VCaP (cell line): ENCODE measurements at regions not wholly inside any gene's neighbourhood (a gene's known extent, or its start where the extent isn't known, plus 50 kb on each side); places are given as distances from the start of the nearest gene placed in this dataset.

Experiments
- H3K27ac ChIP-seq: fragments of 450-650 bp; 2 replicates; pipeline ENCODE4 v1.5.1; 2017
- TF ChIP-seq, protein P1 (sequence below): fragments of 450-650 bp; conservative IDR thresholded peaks from 2 replicates; pipeline ENCODE4 v1.5.1; 2017; ENCODE audit warnings: mild to moderate bottlenecking, moderate library complexity

DNA sequence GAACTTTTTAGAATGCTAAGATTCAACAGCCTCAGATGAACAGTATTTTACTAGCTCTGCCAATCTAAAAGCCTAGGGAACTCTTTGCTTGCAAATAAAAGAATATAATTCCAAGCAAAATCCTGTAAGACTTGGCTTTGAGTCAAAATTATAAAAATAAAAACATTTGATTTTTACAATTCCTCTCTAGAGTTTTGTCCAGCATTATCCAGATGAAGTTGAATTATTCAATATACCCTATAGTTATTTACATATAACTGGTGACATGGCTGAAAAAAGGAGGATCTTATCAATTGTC lies 378.3 kb downstream of the ETS1 start:
- H3K27ac ChIP-seq: no peak overlapping the region
- TF ChIP-seq, protein P1, sequence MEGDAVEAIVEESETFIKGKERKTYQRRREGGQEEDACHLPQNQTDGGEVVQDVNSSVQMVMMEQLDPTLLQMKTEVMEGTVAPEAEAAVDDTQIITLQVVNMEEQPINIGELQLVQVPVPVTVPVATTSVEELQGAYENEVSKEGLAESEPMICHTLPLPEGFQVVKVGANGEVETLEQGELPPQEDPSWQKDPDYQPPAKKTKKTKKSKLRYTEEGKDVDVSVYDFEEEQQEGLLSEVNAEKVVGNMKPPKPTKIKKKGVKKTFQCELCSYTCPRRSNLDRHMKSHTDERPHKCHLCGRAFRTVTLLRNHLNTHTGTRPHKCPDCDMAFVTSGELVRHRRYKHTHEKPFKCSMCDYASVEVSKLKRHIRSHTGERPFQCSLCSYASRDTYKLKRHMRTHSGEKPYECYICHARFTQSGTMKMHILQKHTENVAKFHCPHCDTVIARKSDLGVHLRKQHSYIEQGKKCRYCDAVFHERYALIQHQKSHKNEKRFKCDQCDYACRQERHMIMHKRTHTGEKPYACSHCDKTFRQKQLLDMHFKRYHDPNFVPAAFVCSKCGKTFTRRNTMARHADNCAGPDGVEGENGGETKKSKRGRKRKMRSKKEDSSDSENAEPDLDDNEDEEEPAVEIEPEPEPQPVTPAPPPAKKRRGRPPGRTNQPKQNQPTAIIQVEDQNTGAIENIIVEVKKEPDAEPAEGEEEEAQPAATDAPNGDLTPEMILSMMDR: no peak

DNA sequence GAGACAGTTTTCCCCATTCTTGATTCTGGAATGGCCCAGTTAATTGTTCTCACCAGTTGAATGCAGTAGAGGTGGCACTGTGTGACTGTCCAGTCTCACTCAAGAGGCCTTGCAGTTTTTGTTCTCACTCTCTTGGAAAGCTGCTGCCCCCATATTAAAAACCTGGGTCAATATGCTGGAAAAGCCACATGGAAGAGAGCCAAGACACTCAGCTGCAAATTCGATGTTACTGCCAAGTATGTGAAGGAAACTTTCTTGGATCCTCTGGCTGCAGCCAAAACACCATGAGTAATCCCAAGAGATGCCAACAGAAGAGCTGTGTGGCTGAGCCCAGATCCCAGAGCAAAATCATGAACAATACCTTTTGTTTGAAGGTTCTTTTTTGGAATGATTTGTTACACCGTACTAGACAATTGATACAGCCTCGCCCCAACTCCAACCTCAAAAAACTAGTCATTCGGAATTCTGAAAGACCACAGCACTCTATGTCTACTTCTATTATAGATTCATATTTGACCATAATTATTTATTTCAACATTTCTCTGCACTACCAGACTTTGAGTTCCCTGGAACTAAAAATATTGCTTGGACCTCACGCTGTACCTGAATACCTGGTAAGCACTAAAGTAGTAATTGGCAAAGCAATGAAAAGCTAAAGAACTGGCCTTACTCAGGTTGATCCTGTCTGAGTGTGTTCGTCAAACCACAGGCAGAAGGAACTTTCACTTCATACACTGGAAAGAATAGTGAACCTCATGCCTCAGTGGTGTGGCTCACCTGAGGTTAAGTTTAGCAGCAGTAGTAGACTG lies 378.8 kb downstream of the ETS1 start:
- TF ChIP-seq, protein P1: no peak
- no peak overlapping the region for H3K27ac ChIP-seq

DNA sequence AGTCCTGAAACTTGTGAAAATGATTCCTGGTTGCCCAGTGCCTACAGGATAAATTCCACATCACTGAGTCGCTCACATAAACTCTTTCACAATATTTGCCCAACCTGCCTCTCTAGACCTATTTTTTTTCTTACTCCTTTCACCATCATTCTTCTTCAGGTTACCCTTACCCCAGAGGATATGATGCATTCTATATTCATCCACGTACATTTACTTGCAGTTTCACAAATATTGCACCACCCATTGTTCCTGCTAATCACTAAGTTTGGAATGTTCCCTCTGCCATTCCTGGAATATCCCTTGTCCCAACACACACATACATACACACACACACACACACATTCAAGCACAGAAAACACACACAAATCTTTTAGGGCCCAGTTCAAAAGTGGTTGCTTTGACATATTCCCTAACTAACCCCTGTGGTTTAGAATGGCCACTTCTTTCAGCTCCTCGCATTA lies 379.5 kb downstream of the ETS1 start:
- TF ChIP-seq, protein P1: no peak
- H3K27ac ChIP-seq: no peak overlapping the region

DNA sequence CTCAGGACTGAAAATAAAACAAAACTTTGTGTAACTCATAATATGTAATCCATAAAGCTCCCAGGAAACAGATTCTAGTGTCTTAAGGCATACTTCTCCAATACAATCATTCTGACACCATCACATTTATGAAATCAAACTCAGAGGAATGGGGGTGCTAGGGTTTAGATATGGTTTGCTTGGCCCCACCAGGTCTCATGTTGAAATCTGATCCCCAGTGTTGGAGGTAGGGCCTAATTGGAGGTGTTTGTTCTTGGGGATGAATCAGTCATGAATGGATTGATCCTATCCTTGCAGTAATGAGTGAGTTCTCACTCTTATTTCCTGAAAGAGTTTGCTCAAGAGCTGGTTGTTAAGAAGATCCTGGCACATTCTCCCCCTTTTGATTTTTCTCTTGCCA lies 380.9 kb downstream of the ETS1 start:
- TF ChIP-seq, protein P1: no peak
- H3K27ac ChIP-seq: no peak overlapping the region

DNA sequence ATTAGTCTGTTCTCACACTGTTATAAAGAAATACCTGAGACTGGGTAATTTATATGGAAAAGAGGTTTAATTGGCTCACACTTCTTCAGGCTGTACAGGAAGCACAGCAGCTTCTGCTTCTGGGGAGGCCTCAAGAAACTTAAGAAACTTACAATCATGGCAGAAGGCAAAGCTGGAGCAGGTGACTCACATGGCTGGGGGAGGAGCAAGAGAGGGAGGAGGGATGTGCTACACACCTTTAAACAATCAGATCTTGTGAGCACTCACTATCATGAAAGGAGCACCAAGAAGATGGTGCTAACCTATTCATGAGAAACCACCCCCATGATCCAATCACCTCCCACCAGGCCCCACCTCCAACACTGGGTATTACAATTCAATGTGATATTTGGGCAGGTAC lies 381.6 kb downstream of the ETS1 start:
- no peak overlapping the region for H3K27ac ChIP-seq
- TF ChIP-seq, protein P1: no peak

DNA sequence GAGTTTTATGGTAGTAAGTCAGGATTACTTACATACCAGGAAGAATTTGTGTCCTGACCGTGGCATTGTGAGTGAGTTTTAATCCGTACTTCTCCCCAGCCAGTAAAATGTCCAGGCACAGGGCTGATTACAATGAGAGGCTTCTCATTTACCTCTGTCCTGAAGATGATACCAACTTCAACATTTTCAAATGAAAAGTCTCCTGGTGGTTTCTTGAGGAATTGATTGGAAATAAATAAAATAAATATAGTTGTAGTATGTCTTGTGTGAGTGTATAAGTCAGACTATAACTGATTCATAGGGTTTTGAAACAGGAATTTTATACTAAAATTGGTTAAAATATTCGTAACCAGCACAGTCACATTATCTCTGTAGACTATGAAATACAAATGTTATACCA lies 382.5 kb downstream of the ETS1 start:
- TF ChIP-seq, protein P1: no peak
- H3K27ac ChIP-seq: no peak overlapping the region

DNA sequence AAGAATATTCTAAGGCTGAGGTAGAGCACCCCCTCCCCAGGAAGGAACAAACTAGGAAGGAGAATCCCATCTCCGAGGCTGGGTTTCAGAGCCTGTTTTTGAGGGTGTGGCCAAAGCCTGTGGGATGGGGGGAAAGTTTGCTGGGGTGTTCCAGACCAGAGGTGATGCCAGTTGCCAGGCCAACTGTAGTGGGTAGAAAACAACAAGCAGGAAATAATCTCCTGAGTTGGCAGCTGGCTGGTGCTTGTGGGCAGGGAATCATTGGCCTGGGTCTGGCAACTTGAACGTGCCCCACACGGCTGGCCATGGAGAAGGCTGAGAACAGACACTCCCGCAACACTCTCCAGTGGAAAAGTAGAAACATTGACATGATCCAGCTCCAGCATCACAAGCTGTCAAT lies 385.6 kb downstream of the ETS1 start:
- TF ChIP-seq, protein P1: no peak
- H3K27ac ChIP-seq: no peak overlapping the region
